ENCODE measurements at regions not wholly inside any gene's neighbourhood (a gene's known extent, or its start where the extent isn't known, plus 50 kb on each side); places are given as distances from the start of the nearest gene placed in this dataset.

DNA sequence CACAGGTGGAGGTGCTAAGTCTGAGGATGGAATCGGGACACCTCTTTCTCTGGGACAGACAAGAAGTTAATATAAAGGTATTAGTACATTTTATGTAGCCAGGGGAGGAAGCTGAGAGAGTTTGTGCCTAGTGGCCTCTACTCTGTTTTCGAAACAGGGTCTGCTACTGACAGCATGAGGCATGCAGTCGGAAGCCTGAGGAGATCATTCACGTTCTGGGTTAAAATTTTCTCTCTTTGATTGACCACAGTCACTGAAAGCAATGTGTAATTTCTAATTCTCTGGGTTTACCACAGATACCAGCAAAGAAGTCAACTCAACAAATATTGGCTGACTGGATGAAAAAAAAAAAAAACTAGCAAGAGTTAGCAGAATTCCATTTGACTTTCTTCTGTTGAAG lies 53.3 kb upstream of the KCTD7 start:
- no peak for TF ChIP-seq POLR2AphosphoS5 (IDR thresholded peaks at IDR 0.05; ENCODE audit: low read depth, low read length)
- no peak for TF ChIP-seq SIN3A (IDR thresholded peaks at IDR 0.05; ENCODE audit: borderline replicate concordance, insufficient read depth, low read length)
- TF ChIP-seq, protein P1, sequence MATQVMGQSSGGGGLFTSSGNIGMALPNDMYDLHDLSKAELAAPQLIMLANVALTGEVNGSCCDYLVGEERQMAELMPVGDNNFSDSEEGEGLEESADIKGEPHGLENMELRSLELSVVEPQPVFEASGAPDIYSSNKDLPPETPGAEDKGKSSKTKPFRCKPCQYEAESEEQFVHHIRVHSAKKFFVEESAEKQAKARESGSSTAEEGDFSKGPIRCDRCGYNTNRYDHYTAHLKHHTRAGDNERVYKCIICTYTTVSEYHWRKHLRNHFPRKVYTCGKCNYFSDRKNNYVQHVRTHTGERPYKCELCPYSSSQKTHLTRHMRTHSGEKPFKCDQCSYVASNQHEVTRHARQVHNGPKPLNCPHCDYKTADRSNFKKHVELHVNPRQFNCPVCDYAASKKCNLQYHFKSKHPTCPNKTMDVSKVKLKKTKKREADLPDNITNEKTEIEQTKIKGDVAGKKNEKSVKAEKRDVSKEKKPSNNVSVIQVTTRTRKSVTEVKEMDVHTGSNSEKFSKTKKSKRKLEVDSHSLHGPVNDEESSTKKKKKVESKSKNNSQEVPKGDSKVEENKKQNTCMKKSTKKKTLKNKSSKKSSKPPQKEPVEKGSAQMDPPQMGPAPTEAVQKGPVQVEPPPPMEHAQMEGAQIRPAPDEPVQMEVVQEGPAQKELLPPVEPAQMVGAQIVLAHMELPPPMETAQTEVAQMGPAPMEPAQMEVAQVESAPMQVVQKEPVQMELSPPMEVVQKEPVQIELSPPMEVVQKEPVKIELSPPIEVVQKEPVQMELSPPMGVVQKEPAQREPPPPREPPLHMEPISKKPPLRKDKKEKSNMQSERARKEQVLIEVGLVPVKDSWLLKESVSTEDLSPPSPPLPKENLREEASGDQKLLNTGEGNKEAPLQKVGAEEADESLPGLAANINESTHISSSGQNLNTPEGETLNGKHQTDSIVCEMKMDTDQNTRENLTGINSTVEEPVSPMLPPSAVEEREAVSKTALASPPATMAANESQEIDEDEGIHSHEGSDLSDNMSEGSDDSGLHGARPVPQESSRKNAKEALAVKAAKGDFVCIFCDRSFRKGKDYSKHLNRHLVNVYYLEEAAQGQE (IDR thresholded peaks at IDR 0.05; ENCODE audit: insufficient read depth in 1 of 2, low read depth in 2 of 2, low read length in 2 of 2), result no peak
